K562 (cell line): ENCODE measurements at regions not wholly inside any gene's neighbourhood (a gene's known extent, or its start where the extent isn't known, plus 50 kb on each side); places are given as distances from the start of the nearest gene placed in this dataset.

Experiments
- EP400 ChIP-seq: fragments of 450-650 bp; IDR thresholded peaks from 2 replicates; pipeline ENCODE4 v1.6.1; 2017; ENCODE audit warnings: antibody characterized with exemption, mild to moderate bottlenecking, moderate library complexity
- ETS2 ChIP-seq: IDR thresholded peaks from 2 replicates; pipeline ENCODE4 v1.6.1; 2016; ENCODE audit warnings: borderline replicate concordance, missing genetic modification characterization, mild to moderate bottlenecking, moderate library complexity, missing compliant biosample characterization; ENCODE audit not compliant: poor library complexity, severe bottlenecking
- PATZ1 ChIP-seq: fragments of 250-450 bp; sonication (Bioruptor Pico); IDR thresholded peaks from 2 replicates; pipeline ENCODE4 v1.5.0; 2020; ENCODE audit warnings: mild to moderate bottlenecking, borderline replicate concordance
- POLR2B ChIP-seq: fragments of 450-650 bp; IDR thresholded peaks from 2 replicates; pipeline ENCODE4 v1.6.1; 2018; ENCODE audit warnings: low read depth; ENCODE audit not compliant: partially characterized antibody
- SAFB2 ChIP-seq: fragments of 200-400 bp; formaldehyde crosslinking; IDR thresholded peaks from 2 replicates; pipeline ENCODE4 v1.6.1; 2018; ENCODE audit warnings: borderline replicate concordance, low read length, low read depth, moderate library complexity; ENCODE audit not compliant: severe bottlenecking
- SIRT6 ChIP-seq: IDR thresholded peaks from one replicate; pipeline ENCODE4 v1.6.1; 2012; ENCODE audit warnings: low read depth, mild to moderate bottlenecking, control low read depth, inconsistent platforms, low read length, moderate library complexity
- SIX5 ChIP-seq, 2 experiments: IDR thresholded peaks; 2 replicates each; pipeline ENCODE4 v1.6.1; 2011; ENCODE audit warnings: low read length in 2 of 2, borderline replicate concordance in 1 of 2, low read depth in 1 of 2, mild to moderate bottlenecking in 1 of 2, moderate library complexity in 1 of 2; ENCODE audit not compliant: insufficient read depth in 1 of 2
- SRSF9 ChIP-seq: fragments of 200-400 bp; formaldehyde crosslinking; IDR thresholded peaks from 2 replicates; pipeline ENCODE4 v1.6.1; 2017; ENCODE audit warnings: low read depth, low read length, borderline replicate concordance
- SUPT5H ChIP-seq: fragments of 450-650 bp; IDR thresholded peaks from 2 replicates; pipeline ENCODE4 v1.6.1; 2016
- TFAP4 ChIP-seq: sonication (generic); formaldehyde crosslinking; IDR thresholded peaks from 2 replicates; pipeline ENCODE4 v1.8.0; 2022; ENCODE audit warnings: missing genetic modification reagents, mild to moderate bottlenecking, moderate library complexity, borderline replicate concordance
- U2AF1 ChIP-seq: fragments of 200-400 bp; formaldehyde crosslinking; optimal IDR thresholded peaks from 2 replicates; pipeline ENCODE3; 2017; ENCODE audit warnings: mild to moderate bottlenecking, low read depth, low read length, moderate library complexity
- USF2 ChIP-seq: sonication (generic); formaldehyde crosslinking; IDR thresholded peaks from 2 replicates; pipeline ENCODE4 v1.5.0; 2020; ENCODE audit warnings: missing genetic modification reagents
- ZKSCAN8 ChIP-seq: fragments of 200-800 bp; sonication (Bioruptor generic); IDR thresholded peaks from 2 replicates; pipeline ENCODE4 v1.6.1; 2016; ENCODE audit warnings: missing genetic modification characterization, missing compliant biosample characterization
- ZNF263 ChIP-seq: sonication (generic); formaldehyde crosslinking; IDR thresholded peaks from 2 replicates; pipeline ENCODE4 v1.8.0; 2022; ENCODE audit warnings: mild to moderate bottlenecking, missing genetic modification reagents, borderline replicate concordance
- ZNF277 ChIP-seq: fragments of 250-450 bp; sonication (Bioruptor Pico); IDR thresholded peaks from 2 replicates; pipeline ENCODE4 v1.8.0; 2022; ENCODE audit warnings: inconsistent platforms, mild to moderate bottlenecking, moderate library complexity, borderline replicate concordance
- ZNF512 ChIP-seq: IDR thresholded peaks from 2 replicates; pipeline ENCODE4 v1.6.1; 2016; ENCODE audit warnings: missing genetic modification characterization, missing compliant biosample characterization
- ZNF518B ChIP-seq: fragments of 250-450 bp; sonication (Bioruptor Pico); IDR thresholded peaks from 2 replicates; pipeline ENCODE4 v1.5.0; 2021; ENCODE audit warnings: mild to moderate bottlenecking, moderate library complexity

- TF ChIP-seq TFAP4 (CRISPR knock-in tag) (no peak), SRSF9 (no peak), SIRT6 (no peak), ZNF512 (tag) (no peak), ETS2 (tag) (no peak), ZNF277 (no peak), SUPT5H (no peak), SIX5 (IDR thresholded peaks at IDR 0.05; ENCODE audit: borderline replicate concordance in 1 of 2, insufficient read depth in 1 of 2, low read depth in 1 of 2, low read length in 2 of 2) (no peak), ZKSCAN8 (peak; percentile 83), SAFB2 (no peak), PATZ1 (CRISPR knock-in tag) (no peak), POLR2B (no peak), ZNF518B (CRISPR knock-in tag) (no peak), EP400 (no peak), U2AF1 (no peak), ZNF263 (CRISPR knock-in tag) (no peak), USF2 (CRISPR knock-in tag) (no peak)
Observed at GRCh38 chr12:124630791-124631313, 63.4 kb upstream of the NCOR2 start (continued).
